ENCODE measurements at regions not wholly inside any gene's neighbourhood (a gene's known extent, or its start where the extent isn't known, plus 50 kb on each side); places are given as distances from the start of the nearest gene placed in this dataset.

- in situ Hi-C loops (cut with HindIII; ENCODE audit: low sequenced_read_pairs) = no loop called here
- TF ChIP-seq CTCF (IDR thresholded peaks at IDR 0.05; ENCODE audit: low read depth, low read length, missing control alignments) = no peak
- no peak overlapping the region for H3K4me3 ChIP-seq (ENCODE audit: low read depth, low read length)
- no peak for DNase-seq (ENCODE audit: low read depth)
Observed at GRCh38 chr9:108803428-108804065, 52.2 kb downstream of the ACTL7B start.

GRCh38 chr9:108802967-108803366 is 52.8 kb downstream of the ACTL7B start:
- DNase-seq (ENCODE audit: low read depth) = no peak
- in situ Hi-C loops (cut with HindIII; ENCODE audit: low sequenced_read_pairs) = no loop called here
- no peak for TF ChIP-seq CTCF (IDR thresholded peaks at IDR 0.05; ENCODE audit: low read depth, low read length, missing control alignments)
- no peak overlapping the region for H3K4me3 ChIP-seq (ENCODE audit: low read depth, low read length)

GRCh38 chr9:108801949-108802348 is 53.8 kb downstream of the ACTL7B start:
- no peak for TF ChIP-seq CTCF (IDR thresholded peaks at IDR 0.05; ENCODE audit: low read depth, low read length, missing control alignments)
- in situ Hi-C loops (cut with HindIII; ENCODE audit: low sequenced_read_pairs) = no loop called here

GRCh38 chr9:108800632-108801099 is 55.1 kb downstream of the ACTL7B start:
- no peak for DNase-seq (ENCODE audit: low read depth)
- in situ Hi-C loops (cut with HindIII; ENCODE audit: low sequenced_read_pairs) = no loop called here
- H3K4me3 ChIP-seq (ENCODE audit: low read depth, low read length) = no peak overlapping the region
- TF ChIP-seq CTCF (IDR thresholded peaks at IDR 0.05; ENCODE audit: low read depth, low read length, missing control alignments) = no peak

More at GRCh38 chr9:108801949-108802348, 53.8 kb downstream of the ACTL7B start:
- DNase-seq (ENCODE audit: low read depth) = no peak
- no peak overlapping the region for H3K4me3 ChIP-seq (ENCODE audit: low read depth, low read length)

GRCh38 chr9:108793573-108793972 is 62.2 kb downstream of the ACTL7B start:
- in situ Hi-C loops (cut with HindIII; ENCODE audit: low sequenced_read_pairs) = no loop called here
- no peak for TF ChIP-seq CTCF (IDR thresholded peaks at IDR 0.05; ENCODE audit: low read depth, low read length, missing control alignments)
- H3K4me3 ChIP-seq (ENCODE audit: low read depth, low read length) = no peak overlapping the region
- no peak for DNase-seq (ENCODE audit: low read depth)

GRCh38 chr9:108789742-108790141 is 66.0 kb downstream of the ACTL7B start:
- in situ Hi-C loops (cut with HindIII; ENCODE audit: low sequenced_read_pairs) = no loop called here
- DNase-seq (ENCODE audit: low read depth) = no peak
- no peak for TF ChIP-seq CTCF (IDR thresholded peaks at IDR 0.05; ENCODE audit: low read depth, low read length, missing control alignments)
- no peak overlapping the region for H3K4me3 ChIP-seq (ENCODE audit: low read depth, low read length)

Data from astrocyte of the cerebellum (primary cell).